Thoracic aorta (tissue), 2 donors: ENCODE measurements at regions not wholly inside any gene's neighbourhood (a gene's known extent, or its start where the extent isn't known, plus 50 kb on each side); places are given as distances from the start of the nearest gene placed in this dataset.
"Not testable (repeated sequence)": the region's sequence is repeated elsewhere in the genome, so short reads cannot be mapped to it uniquely, and the experiment has no call there.

ENCODE experiments used
- ATAC-seq: fragments of 150-250 bp; one replicate; pipeline ENCODE4 v1.8.0; 2017; ENCODE audit warnings: low read depth; ENCODE audit not compliant: insufficient number of reproducible peaks, low FRiP score
- DNase-seq: peaks from one replicate; pipeline ENCODE4 v3.0.0-alpha.2; 2020; ENCODE audit warnings: low spot score
- H3K27ac ChIP-seq, 2 donors: fragments of 200-600 bp; sonication (generic); 1 replicate in 1 of 2; 2 replicates in 1 of 2; pipeline ENCODE4 v1.5.1; 2016; ENCODE audit warnings: mild to moderate bottlenecking in 2 of 2, moderate library complexity in 2 of 2
- H3K27me3 ChIP-seq: fragments of 200-600 bp; sonication (generic); replicated peaks from 2 replicates; pipeline ENCODE4 v1.6.0; 2016; ENCODE audit warnings: mild to moderate bottlenecking; ENCODE audit not compliant: insufficient read depth
- H3K36me3 ChIP-seq: fragments of 200-600 bp; sonication (generic); one replicate; pipeline ENCODE4 v1.5.1; 2016
- H3K4me1 ChIP-seq, 2 donors: fragments of 200-600 bp; sonication (generic); 1 replicate in 1 of 2; 2 replicates in 1 of 2; pipeline versions ENCODE4 v1.5.1 to v1.6.0; 2016; ENCODE audit warnings: low read depth in 2 of 2, mild to moderate bottlenecking in 1 of 2; ENCODE audit not compliant: control insufficient read depth in 1 of 2
- H3K4me3 ChIP-seq: fragments of 200-600 bp; sonication (generic); 2 replicates; pipeline ENCODE4 v1.5.1; 2016; ENCODE audit warnings: mild to moderate bottlenecking
- H3K9me3 ChIP-seq: fragments of 200-600 bp; sonication (generic); 2 replicates; pipeline ENCODE4 v1.5.1; 2016
- TF ChIP-seq, protein P1 (sequence below): fragments of 200-600 bp; sonication (generic); IDR thresholded peaks from one replicate; pipeline ENCODE4 v1.5.1; 2019; ENCODE audit warnings: antibody characterized with exemption

DNA sequence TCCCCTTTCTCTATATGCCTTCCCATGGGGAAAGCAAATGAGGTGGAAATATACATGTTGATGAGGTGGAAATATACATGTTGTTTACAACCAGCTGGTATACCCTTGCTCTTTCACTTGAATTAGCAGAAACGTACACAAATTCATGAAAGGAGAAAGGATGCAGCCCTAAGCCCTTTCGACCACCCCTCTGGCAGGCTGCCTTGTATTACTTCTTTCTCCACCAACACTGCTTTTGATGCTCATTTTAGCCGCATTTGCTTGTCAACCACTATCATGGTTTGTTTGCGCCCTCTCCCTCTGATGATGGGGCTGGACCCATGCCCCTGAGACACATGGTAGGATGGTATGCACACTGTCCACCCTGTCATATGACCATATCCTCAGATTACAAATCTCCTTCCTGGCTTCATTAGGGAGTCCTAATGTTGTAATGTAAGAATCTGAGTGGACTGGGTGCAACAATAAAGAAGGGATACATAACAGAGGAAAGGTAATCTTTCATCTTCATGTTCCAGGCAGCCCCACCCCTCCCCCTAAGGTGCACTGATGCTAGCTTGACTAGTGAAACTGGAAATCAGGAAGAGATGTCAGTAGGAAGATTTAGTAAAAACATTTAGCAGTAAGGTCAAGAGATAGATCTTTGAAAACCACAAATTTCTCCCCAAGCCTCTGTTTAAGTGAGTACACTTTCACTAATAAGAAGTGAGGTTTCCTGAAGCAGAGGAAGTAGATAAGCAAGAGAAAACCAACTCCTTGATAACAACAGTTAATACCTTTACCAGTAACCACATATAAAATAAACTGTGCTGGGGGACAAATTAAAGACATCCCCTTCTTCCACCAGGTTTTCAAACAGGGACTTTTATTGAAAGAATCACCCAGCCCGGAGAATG is 536.8 kb upstream of the NRP1 start:
- no peak overlapping the region for H3K4me3 ChIP-seq

DNA sequence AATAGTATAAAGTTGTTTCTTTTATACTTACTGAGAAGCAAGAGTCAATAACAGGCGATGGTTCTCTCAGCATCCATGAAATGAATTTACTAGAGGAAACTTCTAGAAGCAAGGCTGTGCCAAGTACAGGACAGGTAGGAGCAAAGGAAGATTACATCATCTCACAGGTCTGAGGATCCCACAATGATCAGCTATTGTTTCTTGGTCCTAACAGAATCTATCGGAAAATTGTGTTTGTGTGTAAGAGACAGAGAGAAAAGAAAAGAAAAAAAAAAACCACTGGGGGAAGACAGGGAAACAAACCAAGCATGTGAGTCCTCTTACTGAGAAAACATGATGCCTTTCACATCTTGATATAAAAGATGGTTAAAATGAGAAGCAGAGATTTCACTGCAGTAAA is 535.0 kb upstream of the NRP1 start:
- H3K9me3 ChIP-seq = no peaks in the 10 kb centered on the region
- H3K27me3 ChIP-seq = no peaks in the 10 kb centered on the region
- no peak for ATAC-seq
- TF ChIP-seq, protein P1, sequence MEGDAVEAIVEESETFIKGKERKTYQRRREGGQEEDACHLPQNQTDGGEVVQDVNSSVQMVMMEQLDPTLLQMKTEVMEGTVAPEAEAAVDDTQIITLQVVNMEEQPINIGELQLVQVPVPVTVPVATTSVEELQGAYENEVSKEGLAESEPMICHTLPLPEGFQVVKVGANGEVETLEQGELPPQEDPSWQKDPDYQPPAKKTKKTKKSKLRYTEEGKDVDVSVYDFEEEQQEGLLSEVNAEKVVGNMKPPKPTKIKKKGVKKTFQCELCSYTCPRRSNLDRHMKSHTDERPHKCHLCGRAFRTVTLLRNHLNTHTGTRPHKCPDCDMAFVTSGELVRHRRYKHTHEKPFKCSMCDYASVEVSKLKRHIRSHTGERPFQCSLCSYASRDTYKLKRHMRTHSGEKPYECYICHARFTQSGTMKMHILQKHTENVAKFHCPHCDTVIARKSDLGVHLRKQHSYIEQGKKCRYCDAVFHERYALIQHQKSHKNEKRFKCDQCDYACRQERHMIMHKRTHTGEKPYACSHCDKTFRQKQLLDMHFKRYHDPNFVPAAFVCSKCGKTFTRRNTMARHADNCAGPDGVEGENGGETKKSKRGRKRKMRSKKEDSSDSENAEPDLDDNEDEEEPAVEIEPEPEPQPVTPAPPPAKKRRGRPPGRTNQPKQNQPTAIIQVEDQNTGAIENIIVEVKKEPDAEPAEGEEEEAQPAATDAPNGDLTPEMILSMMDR = no peak
- no peak overlapping the region for H3K4me3 ChIP-seq
- no peak overlapping the region for H3K27ac ChIP-seq
- H3K36me3 ChIP-seq = no peaks in the 10 kb centered on the region
- peaks cover 0 to 14% of the 10 kb centered on the region in 2 donors for H3K4me1 ChIP-seq
- no peak for DNase-seq

More for the DNA sequence above, 536.8 kb upstream of the NRP1 start:
- no peak for DNase-seq
- Histone ChIP-seq H3K36me3 (no peaks in the 10 kb centered on the region), H3K27ac (no peak overlapping the region), H3K27me3 (no peaks in the 10 kb centered on the region), H3K4me1 (peaks cover 0 to 14% of the 10 kb centered on the region in 2 donors), H3K9me3 (no peaks in the 10 kb centered on the region)
- no peak for ATAC-seq
- TF ChIP-seq, protein P1 = no peak

DNA sequence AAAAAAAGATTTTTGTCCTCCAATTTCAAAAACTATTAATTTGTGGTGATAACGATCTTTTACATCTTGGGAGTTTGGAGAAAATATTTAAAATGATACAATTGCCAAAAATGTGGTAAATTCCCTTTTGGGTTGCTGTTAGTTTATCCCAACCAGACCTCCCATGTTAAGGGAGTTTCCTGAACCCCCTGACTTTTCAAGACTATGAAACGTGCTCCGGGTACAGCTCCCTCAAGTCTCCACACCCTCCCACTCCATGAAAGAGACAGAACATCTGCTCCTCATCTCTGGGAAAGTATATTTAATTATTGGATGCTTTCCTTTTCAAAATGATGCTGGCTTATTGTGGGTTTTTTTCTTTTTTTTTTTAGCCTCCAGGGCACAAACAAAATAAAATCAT is 534.6 kb upstream of the NRP1 start:
- Histone ChIP-seq H3K4me1 (peaks cover 0 to 14% of the 10 kb centered on the region in 2 donors), H3K27me3 (no peaks in the 10 kb centered on the region), H3K27ac (no peak overlapping the region), H3K4me3 (no peak overlapping the region), H3K9me3 (no peaks in the 10 kb centered on the region), H3K36me3 (no peaks in the 10 kb centered on the region)
- DNase-seq = no peak
- TF ChIP-seq, protein P1 = no peak
- ATAC-seq = no peak

DNA sequence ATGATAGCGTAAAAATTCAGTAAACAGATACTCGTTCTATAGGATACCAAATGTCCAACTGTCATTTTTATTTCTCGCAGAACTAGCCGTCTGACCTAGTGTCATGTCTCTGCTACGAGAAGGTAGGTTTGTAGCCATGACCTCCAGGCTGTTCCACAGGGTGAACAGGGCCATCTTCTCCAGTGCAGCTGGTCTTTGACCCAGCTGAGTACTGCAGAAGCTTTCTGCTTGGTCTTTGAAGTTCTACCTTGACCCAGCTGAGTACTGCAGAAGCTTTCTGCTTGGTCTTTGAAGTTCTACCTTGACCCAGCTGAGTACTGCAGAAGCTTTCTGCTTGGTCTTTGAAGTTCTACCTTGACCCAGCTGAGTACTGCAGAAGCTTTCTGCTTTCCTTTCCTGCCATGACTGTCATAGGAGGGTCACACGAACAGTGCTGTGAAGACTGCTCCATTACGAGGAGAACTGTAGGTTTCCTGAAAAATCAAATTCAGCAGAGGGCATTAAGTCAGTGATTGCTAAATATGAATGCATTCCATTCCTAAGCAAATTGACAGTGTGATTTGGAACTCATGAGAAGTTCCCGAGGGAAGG is 532.8 kb upstream of the NRP1 start:
- not testable (repeated sequence) for H3K4me3 ChIP-seq, H3K36me3 ChIP-seq, H3K27me3 ChIP-seq, H3K9me3 ChIP-seq, H3K27ac ChIP-seq, DNase-seq, ATAC-seq
- peaks cover 0 to 14% of the 10 kb centered on the region in 2 donors for H3K4me1 ChIP-seq

DNA sequence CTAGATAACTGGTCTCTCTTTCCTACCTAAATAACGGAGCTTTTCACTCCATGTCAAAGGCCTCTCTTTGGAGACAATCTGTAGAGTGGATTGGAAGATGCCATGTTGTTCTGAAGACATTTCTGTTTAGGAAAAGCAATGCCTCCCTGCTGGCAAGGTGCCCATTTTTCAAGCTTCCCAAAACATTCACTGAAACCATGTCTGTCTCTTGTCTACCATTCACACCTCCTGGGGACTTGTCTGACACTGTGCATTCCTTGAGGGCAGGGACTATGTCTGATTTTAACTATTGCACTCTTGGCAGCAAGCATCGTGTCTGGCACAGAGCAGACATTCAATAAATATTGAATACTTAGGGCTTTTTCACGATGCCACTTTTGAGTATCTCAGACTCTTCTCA is 528.9 kb upstream of the NRP1 start:
- TF ChIP-seq, protein P1 = no peak
- ATAC-seq (no peak), DNase-seq (no peak)

More for the DNA sequence above, 528.9 kb upstream of the NRP1 start:
- H3K4me3 ChIP-seq = no peak overlapping the region
- no peak overlapping the region for H3K27ac ChIP-seq
- no peaks in the 10 kb centered on the region for H3K9me3 ChIP-seq
- no peaks in the 10 kb centered on the region for H3K36me3 ChIP-seq
- H3K4me1 ChIP-seq = peaks cover 0 to 14% of the 10 kb centered on the region in 2 donors
- no peaks in the 10 kb centered on the region for H3K27me3 ChIP-seq
